HepG2 (cell line): ENCODE measurements at regions not wholly inside any gene's neighbourhood (a gene's known extent, or its start where the extent isn't known, plus 50 kb on each side); places are given as distances from the start of the nearest gene placed in this dataset.

Experiments
- BORCS8-MEF2B ChIP-seq: sonication (generic); formaldehyde crosslinking; IDR thresholded peaks from 2 replicates; pipeline ENCODE4 v1.8.0; 2022; ENCODE audit warnings: mild to moderate bottlenecking, missing genetic modification reagents
- CREM ChIP-seq, 2 experiments: sonication (generic) in 1 of 2; formaldehyde crosslinking in 1 of 2; IDR thresholded peaks; 2 replicates each; pipeline versions ENCODE4 v1.4.0 to v1.6.1; 2016 to 2020; ENCODE audit warnings: antibody characterized with exemption in 1 of 2, mild to moderate bottlenecking in 1 of 2, missing genetic modification reagents in 1 of 2
- HBP1 ChIP-seq: IDR thresholded peaks from 2 replicates; pipeline ENCODE4 v1.6.1; 2016; ENCODE audit warnings: low read depth, control low read depth
- HMGA1 ChIP-seq: sonication (generic); formaldehyde crosslinking; conservative IDR thresholded peaks from 2 replicates; pipeline ENCODE4 v1.4.0; 2020; ENCODE audit warnings: missing genetic modification reagents
- JARID2 ChIP-seq: sonication (generic); formaldehyde crosslinking; IDR thresholded peaks from 2 replicates; pipeline ENCODE4 v1.8.1; 2023; ENCODE audit warnings: missing genetic modification reagents, inconsistent platforms; ENCODE audit not compliant: insufficient replicate concordance
- JUN ChIP-seq: sonication (generic); formaldehyde crosslinking; IDR thresholded peaks from 2 replicates; pipeline ENCODE4 v1.4.0; 2020; ENCODE audit warnings: mild to moderate bottlenecking, missing genetic modification reagents
- KLF9 ChIP-seq: IDR thresholded peaks from 2 replicates; pipeline ENCODE4 v1.6.1; 2016; ENCODE audit warnings: low read depth
- MLX ChIP-seq: IDR thresholded peaks from 2 replicates; pipeline ENCODE4 v1.6.1; 2016
- NCOA1 ChIP-seq: sonication (generic); formaldehyde crosslinking; IDR thresholded peaks from 2 replicates; pipeline ENCODE4 v1.9.0; 2021; ENCODE audit warnings: missing genetic modification reagents
- PATZ1 ChIP-seq: sonication (generic); formaldehyde crosslinking; IDR thresholded peaks from 2 replicates; pipeline ENCODE4 v1.4.0; 2020; ENCODE audit warnings: missing genetic modification reagents
- PAWR ChIP-seq: sonication (generic); formaldehyde crosslinking; IDR thresholded peaks from 2 replicates; pipeline ENCODE4 v1.4.0; 2020; ENCODE audit warnings: missing genetic modification reagents, mild to moderate bottlenecking, borderline replicate concordance
- SATB2 ChIP-seq: sonication (generic); formaldehyde crosslinking; IDR thresholded peaks from 2 replicates; pipeline ENCODE4 v1.5.0; 2020; ENCODE audit warnings: missing genetic modification reagents
- TEAD3 ChIP-seq: optimal IDR thresholded peaks from 2 replicates; pipeline ENCODE3; 2016; ENCODE audit warnings: borderline replicate concordance
- YEATS2 ChIP-seq: sonication (generic); formaldehyde crosslinking; IDR thresholded peaks from 2 replicates; pipeline ENCODE4 v1.4.0; 2020; ENCODE audit warnings: missing genetic modification reagents, borderline replicate concordance
- ZBTB2 ChIP-seq: sonication (generic); formaldehyde crosslinking; IDR thresholded peaks from 2 replicates; pipeline ENCODE4 v1.8.0; 2022; ENCODE audit warnings: low read depth, missing genetic modification reagents
- ZMYM3 ChIP-seq: sonication (generic); formaldehyde crosslinking; IDR thresholded peaks from 2 replicates; pipeline ENCODE4 v1.5.1; 2020; ENCODE audit warnings: mild to moderate bottlenecking, missing genetic modification reagents
- ZNF513 ChIP-seq: sonication (generic); formaldehyde crosslinking; conservative IDR thresholded peaks from 2 replicates; pipeline ENCODE4 v1.5.0; 2020; ENCODE audit warnings: missing genetic modification reagents
- ZNF576 ChIP-seq: sonication (generic); formaldehyde crosslinking; IDR thresholded peaks from 2 replicates; pipeline ENCODE4 v1.4.0; 2020; ENCODE audit warnings: mild to moderate bottlenecking, missing genetic modification reagents
- ZXDC ChIP-seq: sonication (generic); formaldehyde crosslinking; IDR thresholded peaks from 2 replicates; pipeline ENCODE4 v1.5.0; 2020; ENCODE audit warnings: mild to moderate bottlenecking, missing genetic modification reagents

GRCh38 chr6:149176971-149177667 is 140.4 kb upstream of the TAB2 start (continued):
- TF ChIP-seq ZBTB2 (CRISPR knock-in tag) (no peak), CREM (IDR thresholded peaks at IDR 0.05) (peak; percentile 68; the same call in 1 of the 2 replicates), CREM (CRISPR knock-in tag; IDR thresholded peaks at IDR 0.05) (no peak), JARID2 (CRISPR knock-in tag) (no peak), ZNF576 (no peak), HMGA1 (CRISPR knock-in tag) (no peak), TEAD3 (CRISPR knock-in tag) (no peak), PAWR (CRISPR knock-in tag) (no peak), NCOA1 (CRISPR knock-in tag) (no peak), BORCS8-MEF2B (CRISPR knock-in tag) (peak; percentile 21; the same call in 1 of the 2 replicates), MLX (peak; percentile 41; the same call in 1 of the 2 replicates), ZNF513 (CRISPR knock-in tag) (no peak), ZXDC (CRISPR knock-in tag) (no peak), PATZ1 (CRISPR knock-in tag) (no peak; the same call in 1 of the 2 replicates), KLF9 (CRISPR knock-in tag) (peak; percentile 68; the same call in 1 of the 2 replicates), SATB2 (CRISPR knock-in tag) (no peak), HBP1 (CRISPR knock-in tag) (no peak), YEATS2 (CRISPR knock-in tag) (no peak; the same call in 1 of the 2 replicates), JUN (no peak), ZMYM3 (CRISPR knock-in tag) (no peak)
